ENCODE measurements at regions not wholly inside any gene's neighbourhood (a gene's known extent, or its start where the extent isn't known, plus 50 kb on each side); places are given as distances from the start of the nearest gene placed in this dataset.

DNA sequence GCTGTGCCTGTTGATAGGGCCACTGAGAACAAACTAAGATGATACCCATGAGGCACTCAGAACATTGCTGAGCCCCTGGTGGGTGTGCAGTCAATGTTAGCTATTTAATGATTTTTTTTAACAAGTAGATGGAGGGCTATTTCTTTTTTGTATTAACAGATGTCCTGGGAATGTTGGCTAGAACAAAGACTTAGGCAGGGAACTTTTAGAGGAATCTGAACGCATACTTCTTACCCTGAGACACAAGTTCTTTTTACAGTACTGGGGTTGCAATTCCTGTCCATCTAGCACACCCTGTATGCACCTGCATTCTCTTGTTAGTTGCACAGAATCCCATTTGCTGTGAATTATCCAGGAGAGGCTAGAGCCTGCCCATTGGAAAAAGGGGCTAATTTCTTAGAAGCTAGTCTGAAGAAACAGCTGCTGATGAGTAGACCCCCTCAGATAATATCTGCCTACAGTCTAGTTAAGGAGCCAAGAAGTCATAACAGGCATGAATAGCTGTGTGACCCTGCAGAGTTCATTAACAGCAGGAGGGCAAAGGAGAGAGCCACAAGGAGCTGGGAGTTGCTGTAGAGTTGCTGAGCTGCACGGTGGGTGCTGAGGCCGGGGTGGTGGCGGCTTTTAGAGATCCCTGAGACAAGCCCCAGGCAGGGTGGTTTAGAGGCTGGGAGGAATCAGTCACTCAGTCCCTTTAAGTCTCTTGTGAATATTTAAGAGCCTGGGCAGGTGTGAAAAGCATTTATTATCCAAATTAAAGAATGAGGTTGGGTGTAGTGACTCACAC, 103.7 kb upstream of the FZD8 start:
- no peak for DNase-seq (ENCODE audit: low read depth in 2 of 2)

- no peak for DNase-seq (ENCODE audit: low read depth in 2 of 2)
Measured at GRCh38 chr10:35743851-35744250, 101.8 kb upstream of the FZD8 start.

- DNase-seq (ENCODE audit: low read depth in 2 of 2), result no peak
Measured at GRCh38 chr10:35743351-35743750, 101.3 kb upstream of the FZD8 start.

DNA sequence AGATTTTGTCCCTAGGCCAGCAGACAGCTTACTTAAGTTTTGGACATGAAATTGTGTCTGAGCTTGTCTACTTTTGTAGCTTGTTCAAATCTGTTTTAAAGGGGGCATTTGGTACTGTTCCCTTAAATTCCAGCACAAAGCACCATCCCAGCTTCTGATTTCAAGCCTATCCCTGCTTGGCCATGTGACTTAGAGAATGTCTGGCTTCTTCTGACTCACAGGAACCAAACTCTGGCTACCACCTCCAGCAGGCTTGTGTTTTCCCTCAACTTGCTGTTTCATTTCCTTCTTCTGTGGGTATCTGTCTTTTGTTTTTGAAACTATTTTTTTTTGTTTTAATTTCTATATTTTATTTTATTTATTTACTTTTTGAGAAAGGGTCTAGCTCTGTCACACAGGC, 97.9 kb upstream of the FZD8 start:
- DNase-seq (ENCODE audit: low read depth in 2 of 2), result no peak

DNA sequence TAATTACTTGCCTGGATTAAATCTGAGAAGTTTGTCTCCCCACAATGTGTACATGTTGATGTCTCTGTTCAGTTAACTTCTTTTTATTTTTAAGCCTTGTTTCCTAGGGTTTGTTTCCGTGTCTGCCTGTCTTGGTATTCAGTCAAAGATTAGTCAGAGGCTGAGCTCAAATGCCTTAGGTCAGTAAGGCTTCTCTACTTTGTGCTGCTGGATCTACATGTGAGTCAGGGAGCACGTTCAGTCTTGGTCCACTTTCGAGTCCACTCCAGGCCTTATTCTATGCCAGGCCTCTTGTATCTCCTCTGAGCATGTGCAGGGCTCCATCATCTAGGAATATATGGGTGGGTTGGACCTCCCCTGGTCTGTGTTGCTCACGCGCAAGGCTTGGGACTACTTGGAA, 93.3 kb upstream of the FZD8 start:
- DNase-seq (ENCODE audit: low read depth in 2 of 2), result no peak

- no peak for DNase-seq (ENCODE audit: low read depth in 2 of 2)
Measured at GRCh38 chr10:35731828-35732227, 89.7 kb upstream of the FZD8 start.

DNA sequence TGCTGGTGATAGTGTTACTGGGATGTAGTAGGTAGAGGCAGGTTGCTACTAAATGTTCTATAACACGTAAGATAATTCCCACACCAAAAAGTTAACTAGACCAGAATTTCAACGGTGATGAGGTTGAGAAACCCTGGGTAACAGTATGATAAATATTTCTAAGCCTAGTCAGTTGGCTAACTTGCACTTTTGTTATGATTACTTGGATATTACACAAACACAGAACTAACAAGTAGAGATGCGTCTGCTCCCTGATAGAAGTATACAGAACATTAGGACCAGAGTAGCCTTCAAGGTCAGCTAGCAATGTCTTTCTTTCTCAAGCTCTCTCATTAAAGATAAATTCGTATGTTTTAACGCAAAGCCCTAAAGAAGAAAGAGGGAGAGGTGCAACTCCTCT, 86.2 kb upstream of the FZD8 start:
- no peak for DNase-seq (ENCODE audit: low read depth in 2 of 2)

GRCh38 chr10:35726846-35727245, 84.8 kb upstream of the FZD8 start:
- no peak for DNase-seq (ENCODE audit: low read depth in 2 of 2)

DNA sequence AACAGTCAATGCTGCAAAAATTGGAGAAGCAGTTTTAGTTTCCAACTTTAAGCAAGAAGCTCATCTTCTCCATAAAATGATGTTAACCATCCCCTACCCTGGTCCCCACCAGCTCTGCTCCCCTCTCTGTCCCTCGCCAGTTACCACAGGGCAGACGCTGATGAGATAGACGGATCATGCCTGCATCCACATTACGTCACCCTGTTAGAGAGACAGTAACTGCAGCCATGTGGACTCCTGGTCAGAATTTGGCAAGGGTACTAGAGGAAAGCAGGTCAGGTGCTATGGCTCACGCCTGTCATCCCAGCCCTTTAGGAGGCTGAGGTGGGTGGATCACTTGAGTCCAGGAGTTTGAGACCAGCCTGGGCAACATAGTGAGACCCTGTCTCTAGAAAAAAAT, 81.9 kb upstream of the FZD8 start:
- DNase-seq (ENCODE audit: low read depth in 2 of 2), result no peak

GRCh38 chr10:35723059-35723458, 81.0 kb upstream of the FZD8 start:
- no peak for DNase-seq (ENCODE audit: low read depth in 2 of 2)

DNA sequence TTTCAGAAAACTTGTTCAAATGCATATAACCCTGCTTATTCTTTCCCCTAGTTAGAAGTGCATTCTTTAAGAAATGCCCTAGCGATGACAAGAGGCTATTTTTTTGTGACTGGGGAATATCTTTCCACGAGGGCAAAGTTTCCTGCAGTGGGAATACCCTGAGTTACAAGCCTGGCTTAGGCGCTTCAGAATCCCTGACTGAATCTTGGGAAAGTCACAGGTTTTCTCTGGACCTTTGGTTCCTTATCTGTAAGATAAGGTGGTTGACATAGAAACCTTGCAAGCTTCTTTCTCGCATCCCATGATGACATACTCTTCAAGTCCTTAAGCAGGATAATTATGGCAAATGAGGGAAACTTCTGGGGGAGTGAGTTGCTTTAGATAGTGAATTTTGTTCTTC, 80.5 kb upstream of the FZD8 start:
- no peak for DNase-seq (ENCODE audit: low read depth in 2 of 2)

DNA sequence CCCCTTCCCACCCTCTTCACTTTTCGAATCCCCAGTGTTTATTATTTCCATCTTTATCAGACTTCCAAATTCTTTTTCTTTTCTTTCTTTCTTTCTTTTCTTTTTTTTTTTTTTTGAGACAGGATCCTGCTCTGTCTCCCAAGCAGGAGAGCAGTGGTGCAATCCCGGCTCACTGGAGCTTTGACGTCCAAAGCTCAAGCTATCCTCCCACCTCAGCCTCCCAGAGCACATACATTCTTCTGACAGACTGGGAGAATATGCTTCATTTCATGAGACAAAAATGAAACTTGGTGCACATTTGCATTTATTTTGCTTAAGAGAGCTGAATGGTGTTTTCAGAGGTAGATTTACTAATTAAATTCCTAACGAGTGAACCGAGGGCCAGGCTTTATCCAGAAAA, 80.1 kb upstream of the FZD8 start:
- no peak for DNase-seq (ENCODE audit: low read depth in 2 of 2)

GRCh38 chr10:35720366-35720765, 78.3 kb upstream of the FZD8 start:
- DNase-seq (ENCODE audit: low read depth in 2 of 2), result no peak

DNA sequence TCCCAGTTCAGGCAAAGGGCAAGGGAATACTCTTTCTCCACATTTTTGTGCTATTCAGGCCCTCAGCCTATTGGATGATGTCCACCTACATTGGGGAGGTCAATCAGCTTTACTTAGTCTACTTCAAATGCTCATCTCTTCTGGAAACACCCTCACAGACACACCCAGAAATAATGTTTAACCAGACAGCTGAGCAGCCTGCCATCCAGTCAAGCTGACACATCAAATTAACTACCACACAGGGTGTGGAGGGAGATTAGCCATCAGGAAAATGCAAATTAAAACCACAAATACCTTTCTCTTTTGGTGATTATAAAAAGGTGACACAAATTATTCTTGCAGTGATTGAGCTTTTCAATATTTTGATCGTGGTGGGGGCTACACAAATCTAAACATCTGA, 74.7 kb upstream of the FZD8 start:
- DNase-seq (ENCODE audit: low read depth in 2 of 2), result no peak

DNA sequence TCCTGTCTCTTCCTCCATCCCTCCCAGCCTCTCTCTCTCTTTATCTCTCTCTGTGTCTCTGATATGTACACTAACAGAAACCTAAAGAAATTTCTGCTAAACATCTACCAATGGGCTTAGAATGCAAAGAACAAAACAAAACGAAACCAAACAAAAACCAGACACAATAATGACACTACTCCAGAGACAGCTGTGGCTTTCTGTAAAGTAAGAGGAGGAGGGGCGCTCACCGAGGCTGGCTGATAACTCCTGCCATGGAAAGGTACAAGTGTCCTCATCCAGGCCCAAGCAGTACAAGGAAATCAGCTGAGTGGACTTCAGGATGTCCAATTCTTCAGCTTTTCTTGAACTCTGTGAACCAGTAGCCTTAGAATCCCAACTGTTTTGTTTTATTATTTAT, 70.4 kb upstream of the FZD8 start:
- no peak for DNase-seq (ENCODE audit: low read depth in 2 of 2)

- DNase-seq (ENCODE audit: low read depth in 2 of 2), result no peak
Measured at GRCh38 chr10:35711615-35712411, 69.7 kb upstream of the FZD8 start.

DNA sequence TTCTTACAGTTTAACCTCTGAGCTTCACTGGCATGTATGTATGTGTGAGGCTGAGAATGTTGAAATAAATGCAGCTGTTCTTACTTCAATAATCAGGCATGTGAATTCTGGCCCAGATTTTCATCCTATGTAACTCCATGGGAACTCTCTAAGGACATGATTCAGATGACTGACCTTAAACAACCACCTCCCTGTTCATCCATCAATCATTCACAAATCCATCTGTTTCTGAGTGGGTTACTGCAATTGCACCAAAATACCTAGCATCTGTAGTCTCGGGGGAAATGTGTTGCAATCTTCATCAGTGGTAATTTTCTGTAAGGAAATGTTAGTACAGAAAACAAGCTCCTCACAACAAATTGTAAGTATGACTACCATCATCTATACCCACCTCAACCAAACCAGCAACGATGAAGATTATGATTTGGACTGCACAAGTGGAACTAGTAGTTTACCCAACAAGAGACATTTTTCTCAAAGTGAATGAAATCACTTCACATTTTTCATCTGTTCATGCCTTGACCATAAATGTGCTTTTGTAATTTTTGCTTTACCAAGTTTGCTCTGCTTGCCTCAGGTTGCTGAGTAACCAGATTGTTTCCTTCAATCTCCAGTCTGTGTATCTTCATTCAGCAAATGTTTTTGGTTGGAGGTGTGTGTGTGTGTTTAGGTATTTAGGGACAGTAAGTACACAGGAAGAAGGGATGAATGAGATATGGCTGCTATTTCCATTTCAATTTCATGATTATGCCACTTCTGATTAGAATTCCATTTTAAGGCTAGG, 65.7 kb upstream of the FZD8 start:
- DNase-seq (ENCODE audit: low read depth in 2 of 2), result no peak

- DNase-seq (ENCODE audit: low read depth in 2 of 2), result no peak
Measured at GRCh38 chr10:35706959-35707358, 64.9 kb upstream of the FZD8 start.

DNA sequence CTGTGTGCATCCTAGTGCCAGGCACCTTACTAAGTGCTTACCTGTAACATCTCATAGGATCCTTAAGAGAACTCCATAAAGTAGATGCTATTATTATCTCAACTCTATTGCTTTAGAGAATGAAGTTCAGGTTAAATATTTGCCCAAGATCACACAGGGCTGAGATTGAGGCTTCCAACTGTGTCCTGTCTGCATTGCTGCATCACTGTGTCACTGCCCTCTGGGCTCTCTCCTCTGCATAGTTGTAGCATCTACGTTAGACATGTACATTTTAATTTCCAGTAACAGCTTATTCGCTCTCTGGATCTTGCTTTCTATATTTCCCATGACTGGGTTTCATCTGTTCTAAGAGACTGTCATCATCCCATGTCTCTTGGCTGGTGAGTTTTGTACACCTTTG, 63.6 kb upstream of the FZD8 start:
- DNase-seq (ENCODE audit: low read depth in 2 of 2), result no peak

- DNase-seq (ENCODE audit: low read depth in 2 of 2), result no peak
Measured at GRCh38 chr10:35705051-35705450, 63.0 kb upstream of the FZD8 start.

DNA sequence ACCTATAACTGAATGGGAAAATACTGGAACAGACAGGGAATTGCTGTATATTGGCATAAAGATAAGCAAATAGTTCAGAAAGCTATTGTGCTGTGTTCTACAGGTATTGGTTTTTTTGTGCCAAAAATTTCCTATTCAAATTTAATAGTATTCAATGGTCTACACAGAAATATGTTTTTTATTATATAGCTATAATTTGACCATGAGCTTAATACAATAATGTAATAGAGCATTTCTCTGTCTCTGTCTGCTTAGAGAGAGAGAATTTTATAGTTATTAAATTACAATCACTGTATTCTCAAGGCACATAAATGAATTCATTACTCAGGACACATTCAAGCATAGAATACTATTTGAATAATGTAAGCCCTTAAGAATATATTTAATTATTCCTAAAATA, 62.3 kb upstream of the FZD8 start:
- no peak for DNase-seq (ENCODE audit: low read depth in 2 of 2)

DNA sequence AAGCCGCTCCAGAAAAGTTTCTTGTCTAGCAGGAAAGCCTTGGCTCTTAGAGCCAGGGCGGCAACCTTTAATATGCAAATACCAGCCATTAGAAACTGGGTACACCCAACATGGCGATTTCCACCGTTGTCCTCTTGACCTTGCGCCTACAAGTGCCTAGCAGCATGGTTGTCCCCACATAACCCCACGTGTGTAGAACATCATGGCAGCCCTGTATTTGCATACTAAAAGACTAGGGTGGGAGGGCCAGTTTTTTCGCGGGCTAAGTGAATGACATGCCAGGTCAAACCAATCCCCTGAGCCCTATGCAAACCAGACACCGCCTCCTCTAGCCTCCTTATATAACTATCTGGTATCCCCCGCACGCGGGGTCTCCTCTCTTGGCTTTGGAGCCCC, 58.4 kb upstream of the FZD8 start:
- DNase-seq (ENCODE audit: low read depth in 2 of 2), result no peak

All from stimulated activated CD4-positive, alpha-beta T cell treated with anti-CD3 and anti-CD28 coated beads, Interleukin-4, amount 100 ng/mL, for 48 hours (primary cell).